ENCODE measurements at regions not wholly inside any gene's neighbourhood (a gene's known extent, or its start where the extent isn't known, plus 50 kb on each side); places are given as distances from the start of the nearest gene placed in this dataset.

- WGBS: 74% methylated on average over 1 of the region's 1 CpG
- intact Hi-C loops (cut with DNase I): no loop called here
- Histone ChIP-seq H3K36me3 (no peaks in the 10 kb centered on the region), H3K4me1 (no peaks in the 10 kb centered on the region), H3K9me3 (no peaks in the 10 kb centered on the region), H3K27me3 (no peaks in the 10 kb centered on the region), H3K27ac (replicated peaks in 1 of 4) (no peak overlapping the region), H3K4me3 (no peak overlapping the region)
- no peak for DNase-seq (ENCODE audit: extremely low spot score)
- TF ChIP-seq CTCF (IDR thresholded peaks at IDR 0.05) (no peak), POLR2A (IDR thresholded peaks at IDR 0.05; ENCODE audit: low read depth) (no peak), POLR2AphosphoS5 (IDR thresholded peaks at IDR 0.05) (no peak), EP300 (IDR thresholded peaks at IDR 0.05) (no peak)
These were observed 1224.2 kb upstream of the SORCS1 start for GRCh38 chr10:108388706-108389105.

- H3K4me1 ChIP-seq: no peaks in the 10 kb centered on the region
- DNase-seq (ENCODE audit: extremely low spot score): no peak
- H3K27ac ChIP-seq (replicated peaks in 1 of 4): no peak overlapping the region
- TF ChIP-seq EP300 (IDR thresholded peaks at IDR 0.05) (no peak), POLR2AphosphoS5 (IDR thresholded peaks at IDR 0.05) (no peak), CTCF (IDR thresholded peaks at IDR 0.05) (no peak), POLR2A (IDR thresholded peaks at IDR 0.05; ENCODE audit: low read depth) (no peak)
- H3K27me3 ChIP-seq: no peaks in the 10 kb centered on the region
- intact Hi-C loops (cut with DNase I): no loop called here
- no peaks in the 10 kb centered on the region for H3K36me3 ChIP-seq
- H3K4me3 ChIP-seq: no peak overlapping the region
- WGBS: 94% methylated on average over 3 of the region's 3 CpGs
- H3K9me3 ChIP-seq: no peaks in the 10 kb centered on the region
These were observed 1221.5 kb upstream of the SORCS1 start for GRCh38 chr10:108385963-108386362.

- Histone ChIP-seq H3K27ac (replicated peaks in 1 of 4) (no peak overlapping the region), H3K9me3 (no peaks in the 10 kb centered on the region), H3K27me3 (no peaks in the 10 kb centered on the region), H3K36me3 (no peaks in the 10 kb centered on the region), H3K4me3 (no peak overlapping the region), H3K4me1 (no peaks in the 10 kb centered on the region)
- no peak for DNase-seq (ENCODE audit: extremely low spot score)
- intact Hi-C loops (cut with DNase I): no loop called here
- 72% methylated on average over 1 of the region's 1 CpG for WGBS
- TF ChIP-seq EP300 (IDR thresholded peaks at IDR 0.05) (no peak), POLR2A (IDR thresholded peaks at IDR 0.05; ENCODE audit: low read depth) (no peak), POLR2AphosphoS5 (IDR thresholded peaks at IDR 0.05) (no peak), CTCF (IDR thresholded peaks at IDR 0.05) (no peak)
These were observed 1219.9 kb upstream of the SORCS1 start for GRCh38 chr10:108384378-108384777.

DNA sequence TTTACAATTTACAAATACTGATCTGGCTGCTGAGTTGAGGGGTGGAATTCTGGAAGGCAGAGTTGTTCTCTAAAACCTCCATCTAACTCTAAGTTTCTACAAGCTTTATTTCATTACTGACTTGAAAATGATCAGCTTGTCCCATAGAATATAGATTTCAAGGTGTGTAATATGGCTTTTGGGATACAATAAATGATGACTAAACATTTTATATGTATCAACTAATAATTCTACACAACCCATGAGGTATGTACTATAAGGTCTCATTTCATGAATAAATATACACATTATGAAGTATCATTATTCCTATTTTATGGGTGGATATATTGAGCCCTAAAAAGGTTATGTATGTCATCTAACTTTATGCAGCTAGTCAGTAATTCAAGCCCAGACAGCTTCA is 1214.3 kb upstream of the SORCS1 start:
- no peak for DNase-seq (ENCODE audit: extremely low spot score)
- intact Hi-C loops (cut with DNase I): no loop called here
- no peak overlapping the region for H3K4me3 ChIP-seq
- no peaks in the 10 kb centered on the region for H3K4me1 ChIP-seq
- no peaks in the 10 kb centered on the region for H3K9me3 ChIP-seq
- no peaks in the 10 kb centered on the region for H3K36me3 ChIP-seq
- H3K27ac ChIP-seq (replicated peaks in 1 of 4): no peak overlapping the region
- no peak for TF ChIP-seq EP300 (IDR thresholded peaks at IDR 0.05)
- no peak for TF ChIP-seq CTCF (IDR thresholded peaks at IDR 0.05)
- TF ChIP-seq POLR2A (IDR thresholded peaks at IDR 0.05; ENCODE audit: low read depth): no peak
- TF ChIP-seq POLR2AphosphoS5 (IDR thresholded peaks at IDR 0.05): no peak
- H3K27me3 ChIP-seq: no peaks in the 10 kb centered on the region

GRCh38 chr10:108375691-108376090 is 1211.2 kb upstream of the SORCS1 start:
- Histone ChIP-seq H3K36me3 (no peaks in the 10 kb centered on the region), H3K27me3 (no peaks in the 10 kb centered on the region), H3K27ac (replicated peaks in 1 of 4) (no peak overlapping the region), H3K4me1 (no peaks in the 10 kb centered on the region), H3K4me3 (no peak overlapping the region), H3K9me3 (peaks cover 0 to 3% (median 0%) of the 10 kb centered on the region in 4 donors)
- intact Hi-C loops (cut with DNase I): no loop called here
- TF ChIP-seq POLR2A (IDR thresholded peaks at IDR 0.05; ENCODE audit: low read depth): no peak
- TF ChIP-seq CTCF (IDR thresholded peaks at IDR 0.05): no peak
- no peak for TF ChIP-seq POLR2AphosphoS5 (IDR thresholded peaks at IDR 0.05)
- TF ChIP-seq EP300 (IDR thresholded peaks at IDR 0.05): no peak
- no peak for DNase-seq (ENCODE audit: extremely low spot score)
